HCT116 (cell line): ENCODE measurements at regions not wholly inside any gene's neighbourhood (a gene's known extent, or its start where the extent isn't known, plus 50 kb on each side); places are given as distances from the start of the nearest gene placed in this dataset.

Experiments used
- ATAC-seq: fragments of 200-7000 bp; cut with Tn5 transposase; 2 replicates; pipeline ENCODE4 v1.9.1; 2020; ENCODE audit warnings: mild to moderate bottlenecking, moderate library complexity
- BruUV-seq: library from RNA; stranded (reverse); fragments of 400-500 nt; replicated peaks from 2 replicates; lab custom pipeline; 2021; lab: Mats Ljungman, UMichigan
- CTCF ChIA-PET: fragments of 300-600 bp; sonication (Branson Sonifier 250); formaldehyde crosslinking; loops from one replicate; lab custom pipeline; 2021; ENCODE audit warnings: antibody characterized with exemption; lab: Charles Lee
- POLR2A ChIA-PET: fragments of 300-600, 350-600 bp; sonication (Branson Sonifier 250); formaldehyde crosslinking; loops from one replicate; lab custom pipeline; 2021; ENCODE audit warnings: antibody characterized with exemption; lab: Charles Lee
- RAD21 ChIA-PET, 2 experiments: fragments of 300-600 bp; sonication (Branson Sonifier 250); formaldehyde crosslinking; loops; one replicate each; lab custom pipeline; 2023; ENCODE audit warnings: low total read pairs in 2 of 2; ENCODE audit not compliant: uncharacterized antibody in 2 of 2, unreplicated experiment in 2 of 2, low non-redundant PET in 1 of 2; lab: Charles Lee
- DNase-seq: peaks from one replicate; pipeline ENCODE4 v3.0.0-alpha.2; 2010; ENCODE audit warnings: low read depth, low spot score
- H2AFZ ChIP-seq: fragments of 200-600 bp; shearing (Covaris generic), sonication (generic); 2 replicates; pipeline ENCODE4 v1.6.1; 2017; ENCODE audit warnings: low read depth, mixed run types, mixed read lengths, antibody characterized with exemption, low read length; ENCODE audit not compliant: poor library complexity, severe bottlenecking
- H3K27ac ChIP-seq: 2 replicates; pipeline ENCODE4 v1.5.1; 2012; ENCODE audit warnings: low read depth, low read length
- H3K27me3 ChIP-seq: fragments of 200-600 bp; sonication (generic); 2 replicates; pipeline ENCODE4 v1.6.1; 2016; ENCODE audit warnings: mixed run types, low read length, mixed read lengths; ENCODE audit not compliant: insufficient read depth
- H3K36me3 ChIP-seq, 2 experiments: fragments of 200-500 bp in 1 of 2; fragments of 200-600 bp in 1 of 2; sonication (Bioruptor generic) in 1 of 2; sonication (generic) in 1 of 2; 2 replicates each; pipeline versions ENCODE4 v1.5.1 to v1.6.1; 2014 to 2016; ENCODE audit warnings: low read length in 2 of 2, inconsistent platforms in 1 of 2, mixed read lengths in 1 of 2, mixed run types in 1 of 2; ENCODE audit not compliant: insufficient read depth in 2 of 2, control insufficient read depth in 1 of 2
- H3K4me1 ChIP-seq, 2 experiments: fragments of 200-600 bp in 1 of 2; sonication (generic) in 1 of 2; 2 replicates each; pipeline versions ENCODE4 v1.5.1 to v1.6.1; 2012 to 2017; ENCODE audit warnings: low read length in 2 of 2, inconsistent platforms in 1 of 2, mild to moderate bottlenecking in 1 of 2, mixed read lengths in 1 of 2, mixed run types in 1 of 2, moderate library complexity in 1 of 2; ENCODE audit not compliant: insufficient read depth in 2 of 2, control insufficient read depth in 1 of 2
- H3K4me2 ChIP-seq: fragments of 200-600 bp; sonication (generic); 2 replicates; pipeline ENCODE4 v1.6.1; 2017; ENCODE audit warnings: mixed run types, low read length, mixed read lengths
- H3K4me3 ChIP-seq, 2 experiments: fragments of 200-600 bp in 1 of 2; sonication (generic) in 1 of 2; replicated peaks in 1 of 2; 2 replicates each; pipeline ENCODE4 v1.5.1; 2011 to 2016; ENCODE audit warnings: low read length in 2 of 2, control low read depth in 1 of 2, low read depth in 1 of 2, mild to moderate bottlenecking in 1 of 2, mixed read lengths in 1 of 2, mixed run types in 1 of 2
- H3K79me2 ChIP-seq: fragments of 200-600 bp; sonication (generic); 2 replicates; pipeline ENCODE4 v1.6.1; 2017; ENCODE audit warnings: mild to moderate bottlenecking, mixed run types, low read length, moderate library complexity, mixed read lengths; ENCODE audit not compliant: insufficient read depth
- H3K9ac ChIP-seq: fragments of 200-600 bp; sonication (generic); 2 replicates; pipeline ENCODE4 v1.6.1; 2016; ENCODE audit warnings: low read length, mixed read lengths
- H3K9me2 ChIP-seq: fragments of 200-600 bp; sonication (generic), shearing (Covaris generic); 2 replicates; pipeline ENCODE4 v1.6.1; 2017; ENCODE audit warnings: mixed run types, mild to moderate bottlenecking, moderate library complexity; ENCODE audit not compliant: insufficient read depth
- H3K9me3 ChIP-seq, 2 experiments: fragments of 200-500 bp in 1 of 2; fragments of 200-600 bp in 1 of 2; sonication (Bioruptor generic) in 1 of 2; sonication (generic) in 1 of 2; 2 replicates each; pipeline ENCODE4 v1.6.1; 2014 to 2017; ENCODE audit warnings: low read length in 2 of 2, mixed read lengths in 2 of 2, inconsistent platforms in 1 of 2, low read depth in 1 of 2, mild to moderate bottlenecking in 1 of 2, mixed run types in 1 of 2, moderate library complexity in 1 of 2; ENCODE audit not compliant: control insufficient read depth in 1 of 2, insufficient read depth in 1 of 2
- H4K20me1 ChIP-seq: fragments of 200-600 bp; sonication (generic), shearing (Covaris generic); 2 replicates; pipeline ENCODE4 v1.6.1; 2017; ENCODE audit warnings: mixed run types, mild to moderate bottlenecking, moderate library complexity; ENCODE audit not compliant: insufficient read depth
- CBX3 ChIP-seq: IDR thresholded peaks from 2 replicates; pipeline ENCODE4 v1.6.1; 2012; ENCODE audit warnings: low read depth
- CEBPB ChIP-seq: IDR thresholded peaks from 2 replicates; pipeline ENCODE4 v1.6.1; 2012; ENCODE audit warnings: low read depth
- ELF1 ChIP-seq: IDR thresholded peaks from 2 replicates; pipeline ENCODE4 v1.6.1; 2012; ENCODE audit warnings: low read depth, borderline replicate concordance
- EZH2 ChIP-seq: fragments of 200-600 bp; sonication (generic); IDR thresholded peaks from 2 replicates; pipeline ENCODE4 v1.6.1; 2017; ENCODE audit warnings: antibody characterized with exemption, mixed run types
- EZH2phosphoT487 ChIP-seq: fragments of 200-600 bp; IDR thresholded peaks from 2 replicates; pipeline ENCODE4 v1.6.1; 2018; ENCODE audit warnings: antibody characterized with exemption, borderline replicate concordance
- JUND ChIP-seq: IDR thresholded peaks from 2 replicates; pipeline ENCODE4 v1.6.1; 2012
- POLR2A ChIP-seq: IDR thresholded peaks from 2 replicates; pipeline ENCODE4 v1.7.0; 2011; ENCODE audit warnings: borderline replicate concordance; ENCODE audit not compliant: insufficient read depth, insufficient read length; ENCODE audit errors: extremely low read depth
- POLR2AphosphoS5 ChIP-seq: IDR thresholded peaks from 2 replicates; pipeline ENCODE4 v1.6.1; 2011; ENCODE audit warnings: mild to moderate bottlenecking, low read depth, low read length, moderate library complexity
- RAD21 ChIP-seq: IDR thresholded peaks from 2 replicates; pipeline ENCODE4 v1.6.1; 2012; ENCODE audit warnings: low read depth, mild to moderate bottlenecking
- SIN3A ChIP-seq: IDR thresholded peaks from 2 replicates; pipeline ENCODE4 v1.6.1; 2012; ENCODE audit warnings: low read depth
- SP1 ChIP-seq: IDR thresholded peaks from 2 replicates; pipeline ENCODE4 v1.6.1; 2012; ENCODE audit warnings: low read depth
- SRF ChIP-seq: IDR thresholded peaks from 2 replicates; pipeline ENCODE4 v1.6.1; 2012; ENCODE audit warnings: low read depth
- ZFX ChIP-seq: fragments of 450-650 bp; IDR thresholded peaks from 2 replicates; pipeline ENCODE4 v1.6.1; 2017
- ZNF274 ChIP-seq: fragments of 200-500 bp; sonication (Bioruptor generic); IDR thresholded peaks from 2 replicates; pipeline ENCODE4 v1.6.1; 2014; ENCODE audit warnings: mild to moderate bottlenecking, low read depth, low read length, inconsistent platforms
- intact Hi-C: fragments of 100-400 bp; cut with micrococcal nuclease; formaldehyde crosslinking; loops from 2 replicates; pipeline ENCODE4 v1.10.0; 2022
- TF ChIP-seq, protein P1 (sequence below): IDR thresholded peaks from 2 replicates; pipeline ENCODE4 v1.6.1; 2012
- TF ChIP-seq, protein P2 (sequence below): IDR thresholded peaks from 2 replicates; pipeline ENCODE4 v1.6.1; 2012; ENCODE audit warnings: low read depth
- TF ChIP-seq, protein P3 (sequence below): IDR thresholded peaks from 2 replicates; pipeline ENCODE4 v1.6.1; 2011; ENCODE audit warnings: mild to moderate bottlenecking, low read length, moderate library complexity; ENCODE audit not compliant: insufficient replicate concordance; ENCODE audit errors: extremely low read depth

DNA sequence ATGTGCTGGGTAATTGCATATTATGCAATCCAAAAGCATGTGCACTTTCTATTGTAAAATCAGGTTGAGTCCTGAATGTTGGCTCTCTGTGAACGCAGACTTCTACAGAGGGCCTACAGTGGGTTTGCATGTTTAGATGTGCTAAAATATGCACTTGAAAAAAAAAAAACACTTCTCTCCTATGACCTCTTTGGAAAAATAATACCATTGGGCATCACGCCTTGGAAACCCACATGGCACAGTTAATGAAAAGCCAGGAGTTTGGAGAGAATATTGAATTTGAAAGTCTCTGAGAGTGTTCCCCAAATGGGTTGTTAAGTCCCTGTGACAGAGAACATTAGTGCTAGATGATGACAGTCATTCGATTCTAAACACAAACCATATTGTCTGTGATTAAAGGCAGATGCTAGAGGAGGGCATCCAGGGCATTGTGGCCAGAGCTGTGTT is 710.4 kb upstream of the PIK3C3 start:
- no peaks in the 10 kb centered on the region for H4K20me1 ChIP-seq
- H3K36me3 ChIP-seq, result no peaks in the 10 kb centered on the region
- H3K4me1 ChIP-seq, result no peaks in the 10 kb centered on the region
- no peaks in the 10 kb centered on the region for H3K9me2 ChIP-seq
- CTCF ChIA-PET, result no interaction called here
- POLR2A ChIA-PET, result no interaction called here
- ATAC-seq, result no peak
- H3K9me3 ChIP-seq, result peaks cover 8 to 13% of the 10 kb centered on the region in 2 experiments; a peak in 2 of 4 replicates
- no peak overlapping the region for H3K4me2 ChIP-seq
- TF ChIP-seq ELF1, result no peak
- TF ChIP-seq, protein P1, sequence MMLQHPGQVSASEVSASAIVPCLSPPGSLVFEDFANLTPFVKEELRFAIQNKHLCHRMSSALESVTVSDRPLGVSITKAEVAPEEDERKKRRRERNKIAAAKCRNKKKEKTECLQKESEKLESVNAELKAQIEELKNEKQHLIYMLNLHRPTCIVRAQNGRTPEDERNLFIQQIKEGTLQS, result no peak
- TF ChIP-seq CEBPB, result no peak
- no peak for TF ChIP-seq EZH2
- no peak for TF ChIP-seq POLR2AphosphoS5
- TF ChIP-seq SP1, result no peak
- no peak for TF ChIP-seq EZH2phosphoT487
- TF ChIP-seq ZNF274, result no peak
- TF ChIP-seq SIN3A, result no peak
- TF ChIP-seq, all 23 proteins: peak for 0
- no peak for DNase-seq
- no TSS peak for BruUV-seq
- intact Hi-C loops, result no loop called here
- Histone ChIP-seq H2AFZ (no peak overlapping the region), H3K4me3 (no peak overlapping the region), H3K79me2 (no peaks in the 10 kb centered on the region), H3K27ac (no peak overlapping the region), H3K27me3 (no peaks in the 10 kb centered on the region), H3K9ac (no peak overlapping the region)
- RAD21 ChIA-PET, result no interaction called here

DNA sequence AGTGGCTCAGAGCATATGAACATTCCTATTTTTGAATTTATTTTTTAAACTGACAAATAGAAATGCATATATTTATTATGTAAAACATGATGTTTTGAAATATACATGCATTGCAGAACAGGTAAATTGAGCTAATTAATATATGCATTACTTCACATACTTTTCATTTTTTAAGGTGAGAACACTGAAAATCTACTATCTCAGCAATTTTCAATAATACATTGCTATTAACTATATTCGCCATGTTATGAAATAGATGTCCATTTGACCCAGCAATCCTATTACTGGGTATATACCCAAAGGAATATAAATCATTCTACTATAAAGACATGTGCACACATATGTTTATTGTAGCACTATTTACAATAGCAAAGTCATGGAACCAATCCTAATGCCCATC is 717.7 kb upstream of the PIK3C3 start:
- Histone ChIP-seq H3K4me2 (no peak overlapping the region), H3K79me2 (no peaks in the 10 kb centered on the region), H3K27me3 (no peaks in the 10 kb centered on the region), H3K27ac (no peak overlapping the region), H4K20me1 (no peaks in the 10 kb centered on the region), H3K9me3 (peaks cover 5 to 14% of the 10 kb centered on the region in 2 experiments; a peak in 2 of 4 replicates), H3K4me3 (no peak overlapping the region), H3K9ac (no peak overlapping the region), H2AFZ (no peak overlapping the region), H3K4me1 (no peaks in the 10 kb centered on the region), H3K36me3 (no peaks in the 10 kb centered on the region), H3K9me2 (no peaks in the 10 kb centered on the region)
- RAD21 ChIA-PET, result no interaction called here
- no TSS peak for BruUV-seq
- ATAC-seq (no peak), DNase-seq (no peak)
- CTCF ChIA-PET, result no interaction called here
- POLR2A ChIA-PET, result no interaction called here
- intact Hi-C loops, result no loop called here
- no peak for TF ChIP-seq CEBPB
- TF ChIP-seq, protein P2, sequence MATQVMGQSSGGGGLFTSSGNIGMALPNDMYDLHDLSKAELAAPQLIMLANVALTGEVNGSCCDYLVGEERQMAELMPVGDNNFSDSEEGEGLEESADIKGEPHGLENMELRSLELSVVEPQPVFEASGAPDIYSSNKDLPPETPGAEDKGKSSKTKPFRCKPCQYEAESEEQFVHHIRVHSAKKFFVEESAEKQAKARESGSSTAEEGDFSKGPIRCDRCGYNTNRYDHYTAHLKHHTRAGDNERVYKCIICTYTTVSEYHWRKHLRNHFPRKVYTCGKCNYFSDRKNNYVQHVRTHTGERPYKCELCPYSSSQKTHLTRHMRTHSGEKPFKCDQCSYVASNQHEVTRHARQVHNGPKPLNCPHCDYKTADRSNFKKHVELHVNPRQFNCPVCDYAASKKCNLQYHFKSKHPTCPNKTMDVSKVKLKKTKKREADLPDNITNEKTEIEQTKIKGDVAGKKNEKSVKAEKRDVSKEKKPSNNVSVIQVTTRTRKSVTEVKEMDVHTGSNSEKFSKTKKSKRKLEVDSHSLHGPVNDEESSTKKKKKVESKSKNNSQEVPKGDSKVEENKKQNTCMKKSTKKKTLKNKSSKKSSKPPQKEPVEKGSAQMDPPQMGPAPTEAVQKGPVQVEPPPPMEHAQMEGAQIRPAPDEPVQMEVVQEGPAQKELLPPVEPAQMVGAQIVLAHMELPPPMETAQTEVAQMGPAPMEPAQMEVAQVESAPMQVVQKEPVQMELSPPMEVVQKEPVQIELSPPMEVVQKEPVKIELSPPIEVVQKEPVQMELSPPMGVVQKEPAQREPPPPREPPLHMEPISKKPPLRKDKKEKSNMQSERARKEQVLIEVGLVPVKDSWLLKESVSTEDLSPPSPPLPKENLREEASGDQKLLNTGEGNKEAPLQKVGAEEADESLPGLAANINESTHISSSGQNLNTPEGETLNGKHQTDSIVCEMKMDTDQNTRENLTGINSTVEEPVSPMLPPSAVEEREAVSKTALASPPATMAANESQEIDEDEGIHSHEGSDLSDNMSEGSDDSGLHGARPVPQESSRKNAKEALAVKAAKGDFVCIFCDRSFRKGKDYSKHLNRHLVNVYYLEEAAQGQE, result no peak
- no peak for TF ChIP-seq JUND
- no peak for TF ChIP-seq SRF
- TF ChIP-seq SP1, result no peak
- no peak for TF ChIP-seq ZNF274
- TF ChIP-seq EZH2phosphoT487, result no peak
- TF ChIP-seq, protein P3, sequence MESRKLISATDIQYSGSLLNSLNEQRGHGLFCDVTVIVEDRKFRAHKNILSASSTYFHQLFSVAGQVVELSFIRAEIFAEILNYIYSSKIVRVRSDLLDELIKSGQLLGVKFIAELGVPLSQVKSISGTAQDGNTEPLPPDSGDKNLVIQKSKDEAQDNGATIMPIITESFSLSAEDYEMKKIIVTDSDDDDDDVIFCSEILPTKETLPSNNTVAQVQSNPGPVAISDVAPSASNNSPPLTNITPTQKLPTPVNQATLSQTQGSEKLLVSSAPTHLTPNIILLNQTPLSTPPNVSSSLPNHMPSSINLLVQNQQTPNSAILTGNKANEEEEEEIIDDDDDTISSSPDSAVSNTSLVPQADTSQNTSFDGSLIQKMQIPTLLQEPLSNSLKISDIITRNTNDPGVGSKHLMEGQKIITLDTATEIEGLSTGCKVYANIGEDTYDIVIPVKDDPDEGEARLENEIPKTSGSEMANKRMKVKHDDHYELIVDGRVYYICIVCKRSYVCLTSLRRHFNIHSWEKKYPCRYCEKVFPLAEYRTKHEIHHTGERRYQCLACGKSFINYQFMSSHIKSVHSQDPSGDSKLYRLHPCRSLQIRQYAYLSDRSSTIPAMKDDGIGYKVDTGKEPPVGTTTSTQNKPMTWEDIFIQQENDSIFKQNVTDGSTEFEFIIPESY, result no peak
- TF ChIP-seq CBX3, result no peak
- TF ChIP-seq POLR2A, result no peak
- no peak for TF ChIP-seq RAD21
- TF ChIP-seq ZFX, result no peak
- TF ChIP-seq, protein P1, result no peak
